ENCODE measurements at regions not wholly inside any gene's neighbourhood (a gene's known extent, or its start where the extent isn't known, plus 50 kb on each side); places are given as distances from the start of the nearest gene placed in this dataset.

DNA sequence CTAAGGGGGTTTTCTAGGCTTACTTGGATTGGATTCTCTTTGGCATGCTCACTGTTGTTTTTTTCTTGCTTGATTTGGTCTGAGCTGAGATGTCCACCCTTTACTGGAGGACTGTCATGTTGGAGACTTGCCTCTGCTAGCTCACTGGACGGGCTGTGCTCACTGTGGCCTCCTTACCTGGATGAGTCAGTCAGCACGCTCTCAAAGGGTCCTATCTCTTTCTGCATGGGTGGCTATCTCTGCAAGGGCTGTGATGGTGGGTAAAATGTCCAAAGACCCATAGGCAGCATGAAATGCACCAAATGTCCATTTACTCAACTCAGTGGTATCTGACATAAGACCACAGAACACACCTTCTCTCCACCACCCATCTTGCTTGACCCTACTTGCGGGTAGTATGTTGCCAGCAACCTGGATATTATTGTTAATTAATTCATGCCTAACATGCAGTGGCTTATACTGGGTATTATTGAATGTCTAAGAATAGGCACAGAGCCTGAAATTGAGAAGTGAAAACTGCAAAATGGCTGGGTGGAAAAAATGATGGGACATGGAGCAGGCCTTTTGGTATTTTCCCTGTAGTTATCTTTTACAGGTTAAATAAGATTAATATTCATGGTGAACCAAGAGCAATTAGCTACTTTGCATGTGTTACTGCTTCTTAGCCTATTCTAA, 68.9 kb upstream of the TLE1 start:
- Histone ChIP-seq H3K36me3 (no peaks in the 10 kb centered on the region), H3K4me3 (no peak overlapping the region), H3K4me1 (no peaks in the 10 kb centered on the region), H3K27ac (no peak overlapping the region), H3K27me3 (no peaks in the 10 kb centered on the region), H3K9me3 (no peaks in the 10 kb centered on the region)
- no peak for DNase-seq
- TF ChIP-seq POLR2A (IDR thresholded peaks at IDR 0.05) = no peak
- TF ChIP-seq, protein P1, sequence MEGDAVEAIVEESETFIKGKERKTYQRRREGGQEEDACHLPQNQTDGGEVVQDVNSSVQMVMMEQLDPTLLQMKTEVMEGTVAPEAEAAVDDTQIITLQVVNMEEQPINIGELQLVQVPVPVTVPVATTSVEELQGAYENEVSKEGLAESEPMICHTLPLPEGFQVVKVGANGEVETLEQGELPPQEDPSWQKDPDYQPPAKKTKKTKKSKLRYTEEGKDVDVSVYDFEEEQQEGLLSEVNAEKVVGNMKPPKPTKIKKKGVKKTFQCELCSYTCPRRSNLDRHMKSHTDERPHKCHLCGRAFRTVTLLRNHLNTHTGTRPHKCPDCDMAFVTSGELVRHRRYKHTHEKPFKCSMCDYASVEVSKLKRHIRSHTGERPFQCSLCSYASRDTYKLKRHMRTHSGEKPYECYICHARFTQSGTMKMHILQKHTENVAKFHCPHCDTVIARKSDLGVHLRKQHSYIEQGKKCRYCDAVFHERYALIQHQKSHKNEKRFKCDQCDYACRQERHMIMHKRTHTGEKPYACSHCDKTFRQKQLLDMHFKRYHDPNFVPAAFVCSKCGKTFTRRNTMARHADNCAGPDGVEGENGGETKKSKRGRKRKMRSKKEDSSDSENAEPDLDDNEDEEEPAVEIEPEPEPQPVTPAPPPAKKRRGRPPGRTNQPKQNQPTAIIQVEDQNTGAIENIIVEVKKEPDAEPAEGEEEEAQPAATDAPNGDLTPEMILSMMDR (IDR thresholded peaks at IDR 0.05) = no peak

DNA sequence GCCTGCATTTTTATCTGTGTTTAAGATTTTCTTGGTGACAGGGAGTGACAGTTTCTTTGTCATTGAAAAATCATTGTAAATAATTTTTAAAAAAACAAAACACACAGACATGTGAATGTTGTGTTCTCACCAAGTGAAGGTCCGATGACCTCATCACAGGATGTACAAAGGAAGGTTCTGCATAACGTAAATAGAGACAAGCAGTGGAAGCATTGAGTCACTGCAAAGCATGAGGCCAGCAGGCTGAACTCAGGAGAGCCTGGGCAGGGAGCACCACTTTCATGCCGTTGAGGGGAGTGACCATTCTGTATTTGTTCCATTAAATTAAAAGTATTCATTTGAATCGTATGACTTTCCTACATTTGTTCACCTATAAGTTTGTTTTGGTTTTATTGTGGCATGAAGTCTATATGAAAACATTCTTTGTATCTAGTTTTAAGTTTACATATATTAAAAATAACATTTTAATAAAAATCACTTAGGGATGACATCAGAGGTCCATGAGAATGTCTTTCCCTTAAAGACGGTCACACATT, 70.4 kb upstream of the TLE1 start:
- TF ChIP-seq, protein P1 (IDR thresholded peaks at IDR 0.05) = no peak
- TF ChIP-seq POLR2A (IDR thresholded peaks at IDR 0.05) = no peak
- no peaks in the 10 kb centered on the region for H3K9me3 ChIP-seq
- no peak overlapping the region for H3K4me3 ChIP-seq
- no peaks in the 10 kb centered on the region for H3K36me3 ChIP-seq
- no peaks in the 10 kb centered on the region for H3K4me1 ChIP-seq
- H3K27ac ChIP-seq = no peak overlapping the region
- no peaks in the 10 kb centered on the region for H3K27me3 ChIP-seq
- no peak for DNase-seq

DNA sequence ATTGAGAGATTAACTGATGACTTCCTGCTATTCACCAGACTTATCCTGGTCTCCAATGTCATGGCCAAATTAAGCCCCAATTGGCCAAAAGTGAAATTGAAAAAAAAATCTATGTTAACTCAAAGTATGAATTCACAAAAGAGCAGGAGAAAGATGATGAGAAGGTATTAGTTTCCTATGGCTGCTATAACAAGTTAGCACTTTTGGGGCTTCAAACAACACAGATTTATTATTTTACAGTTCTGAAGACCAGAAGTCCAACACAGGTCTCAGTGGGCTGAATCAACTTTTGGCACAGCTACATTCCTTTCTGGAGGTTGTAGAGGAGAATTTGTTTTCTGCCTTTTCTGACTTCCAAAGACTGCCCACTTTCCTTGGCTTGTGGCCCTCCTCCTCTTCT, 78.6 kb upstream of the TLE1 start:
- H3K4me3 ChIP-seq = no peak overlapping the region
- H3K27ac ChIP-seq = no peak overlapping the region
- no peaks in the 10 kb centered on the region for H3K9me3 ChIP-seq
- H3K4me1 ChIP-seq = no peaks in the 10 kb centered on the region
- no peak for DNase-seq
- no peaks in the 10 kb centered on the region for H3K36me3 ChIP-seq
- TF ChIP-seq, protein P1 (IDR thresholded peaks at IDR 0.05) = no peak
- TF ChIP-seq POLR2A (IDR thresholded peaks at IDR 0.05) = no peak
- no peaks in the 10 kb centered on the region for H3K27me3 ChIP-seq

DNA sequence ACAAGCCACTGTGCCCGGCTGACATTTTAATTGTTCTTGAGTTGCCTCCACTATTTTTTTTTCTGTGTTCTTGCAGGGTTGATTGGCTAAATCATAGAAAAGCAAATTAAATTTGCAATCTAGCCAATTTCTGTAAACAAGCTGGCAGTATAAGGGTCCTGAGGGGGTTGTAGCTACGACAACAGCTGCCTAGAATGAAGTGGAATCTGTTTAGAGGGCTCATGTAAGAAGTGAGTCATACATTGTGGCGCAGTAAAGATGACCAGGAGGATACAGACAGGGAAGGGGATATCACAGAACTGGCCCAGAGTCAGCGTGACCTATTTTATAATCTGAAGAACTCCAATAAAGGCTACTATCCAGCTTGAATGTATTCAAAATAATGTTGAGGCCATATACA, 82.2 kb upstream of the TLE1 start:
- no peaks in the 10 kb centered on the region for H3K36me3 ChIP-seq
- DNase-seq = no peak
- H3K4me1 ChIP-seq = no peaks in the 10 kb centered on the region
- no peak overlapping the region for H3K27ac ChIP-seq
- no peak overlapping the region for H3K4me3 ChIP-seq
- TF ChIP-seq, protein P1 (IDR thresholded peaks at IDR 0.05) = no peak
- no peak for TF ChIP-seq POLR2A (IDR thresholded peaks at IDR 0.05)
- H3K9me3 ChIP-seq = no peaks in the 10 kb centered on the region
- no peaks in the 10 kb centered on the region for H3K27me3 ChIP-seq

DNA sequence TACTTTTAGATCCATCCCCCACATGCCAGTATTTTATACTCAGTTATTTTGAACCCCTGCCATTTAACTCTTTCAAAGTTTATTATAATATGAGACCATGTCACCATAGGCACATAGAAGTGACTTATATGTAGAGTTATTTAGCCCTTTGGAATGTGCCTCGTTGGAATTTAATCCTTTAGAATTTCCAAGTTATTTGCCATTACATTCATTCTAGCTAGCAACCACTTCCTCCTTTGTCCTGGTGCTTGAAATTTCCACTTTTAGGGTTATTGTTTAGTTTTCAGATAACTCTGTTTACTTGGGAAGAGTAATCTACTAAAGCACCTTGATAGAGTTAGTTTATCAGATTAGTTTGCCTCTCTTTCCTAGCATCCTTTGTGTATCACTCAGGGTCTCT, 82.8 kb upstream of the TLE1 start:
- Histone ChIP-seq H3K27me3 (no peaks in the 10 kb centered on the region), H3K36me3 (no peaks in the 10 kb centered on the region), H3K9me3 (no peaks in the 10 kb centered on the region), H3K4me1 (no peaks in the 10 kb centered on the region), H3K27ac (no peak overlapping the region), H3K4me3 (no peak overlapping the region)
- no peak for TF ChIP-seq POLR2A (IDR thresholded peaks at IDR 0.05)
- TF ChIP-seq, protein P1 (IDR thresholded peaks at IDR 0.05) = no peak
- no peak for DNase-seq

Measured in Peyer's patch (tissue), 4 donors.